Peyer's patch (tissue), 4 donors: ENCODE measurements at regions not wholly inside any gene's neighbourhood (a gene's known extent, or its start where the extent isn't known, plus 50 kb on each side); places are given as distances from the start of the nearest gene placed in this dataset.

ENCODE experiments used
- POLR2A ChIP-seq, 2 donors: fragments of 450-650 bp; IDR thresholded peaks; one replicate each; pipeline ENCODE4 v1.5.1; 2017; ENCODE audit warnings: antibody characterized with exemption in 2 of 2, mild to moderate bottlenecking in 2 of 2, moderate library complexity in 2 of 2
- TF ChIP-seq, protein P1 (sequence below), 6 experiments: fragments of 450-650 bp in 4 of 6; fragments of 200-600 bp in 2 of 6; sonication (generic) in 1 of 6; IDR thresholded peaks; one replicate each; pipeline ENCODE4 v1.5.1; 2017 to 2019; ENCODE audit warnings: antibody characterized with exemption in 6 of 6, mild to moderate bottlenecking in 3 of 6, moderate library complexity in 1 of 6

DNA sequence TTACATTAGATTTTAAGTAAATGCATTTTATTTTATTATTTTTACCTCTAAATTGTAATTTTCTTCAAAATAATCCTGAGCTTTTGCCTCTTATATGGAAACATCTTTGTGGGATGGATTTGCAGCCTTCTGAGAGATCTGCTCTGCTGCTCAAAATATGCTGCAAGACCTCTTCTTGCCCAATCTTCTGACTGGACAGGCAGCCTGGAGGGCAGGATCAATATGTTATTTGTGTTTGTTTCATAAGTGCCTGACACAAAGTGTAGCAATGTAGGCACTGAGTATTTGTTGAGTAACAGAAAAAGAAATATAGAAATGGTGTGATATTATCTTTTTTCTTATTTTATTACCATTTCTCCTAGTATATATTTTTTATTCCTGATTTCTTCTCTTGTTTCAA is 1106.9 kb downstream of the TMTC2 start:
- TF ChIP-seq, protein P1, sequence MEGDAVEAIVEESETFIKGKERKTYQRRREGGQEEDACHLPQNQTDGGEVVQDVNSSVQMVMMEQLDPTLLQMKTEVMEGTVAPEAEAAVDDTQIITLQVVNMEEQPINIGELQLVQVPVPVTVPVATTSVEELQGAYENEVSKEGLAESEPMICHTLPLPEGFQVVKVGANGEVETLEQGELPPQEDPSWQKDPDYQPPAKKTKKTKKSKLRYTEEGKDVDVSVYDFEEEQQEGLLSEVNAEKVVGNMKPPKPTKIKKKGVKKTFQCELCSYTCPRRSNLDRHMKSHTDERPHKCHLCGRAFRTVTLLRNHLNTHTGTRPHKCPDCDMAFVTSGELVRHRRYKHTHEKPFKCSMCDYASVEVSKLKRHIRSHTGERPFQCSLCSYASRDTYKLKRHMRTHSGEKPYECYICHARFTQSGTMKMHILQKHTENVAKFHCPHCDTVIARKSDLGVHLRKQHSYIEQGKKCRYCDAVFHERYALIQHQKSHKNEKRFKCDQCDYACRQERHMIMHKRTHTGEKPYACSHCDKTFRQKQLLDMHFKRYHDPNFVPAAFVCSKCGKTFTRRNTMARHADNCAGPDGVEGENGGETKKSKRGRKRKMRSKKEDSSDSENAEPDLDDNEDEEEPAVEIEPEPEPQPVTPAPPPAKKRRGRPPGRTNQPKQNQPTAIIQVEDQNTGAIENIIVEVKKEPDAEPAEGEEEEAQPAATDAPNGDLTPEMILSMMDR (IDR thresholded peaks at IDR 0.05), result no peak
- TF ChIP-seq POLR2A (IDR thresholded peaks at IDR 0.05), result no peak
